Endothelial cell (in vitro differentiated cells): ENCODE measurements at regions not wholly inside any gene's neighbourhood (a gene's known extent, or its start where the extent isn't known, plus 50 kb on each side); places are given as distances from the start of the nearest gene placed in this dataset.

ENCODE experiments used
- DNase-seq: peaks from one replicate; pipeline ENCODE4 v3.0.0; 2021; ENCODE audit warnings: low spot score
- H3K27ac Mint-ChIP-seq: one replicate; pipeline ENCODE4 v1.8.0; 2021; ENCODE audit warnings: mixed read lengths, inconsistent platforms; ENCODE audit not compliant: unreplicated experiment
- H3K27me3 Mint-ChIP-seq: one replicate; pipeline ENCODE4 v1.8.0; 2021; ENCODE audit warnings: mild to moderate bottlenecking, moderate library complexity, mixed read lengths, inconsistent platforms; ENCODE audit not compliant: unreplicated experiment
- H3K36me3 Mint-ChIP-seq: one replicate; pipeline ENCODE4 v1.8.0; 2021; ENCODE audit warnings: mild to moderate bottlenecking, low read depth, mixed read lengths, inconsistent platforms; ENCODE audit not compliant: unreplicated experiment
- H3K4me1 Mint-ChIP-seq: one replicate; pipeline ENCODE4 v1.8.0; 2021; ENCODE audit warnings: mild to moderate bottlenecking, mixed read lengths, inconsistent platforms; ENCODE audit not compliant: unreplicated experiment
- H3K4me3 Mint-ChIP-seq: one replicate; pipeline ENCODE4 v1.8.0; 2021; ENCODE audit warnings: mild to moderate bottlenecking, mixed read lengths, inconsistent platforms; ENCODE audit not compliant: unreplicated experiment
- H3K9me3 Mint-ChIP-seq: one replicate; pipeline ENCODE4 v1.8.0; 2021; ENCODE audit warnings: mixed read lengths, inconsistent platforms; ENCODE audit not compliant: unreplicated experiment
- TF ChIP-seq, protein P1 (sequence below): fragments of 200-600 bp; sonication (generic); IDR thresholded peaks from one replicate; pipeline ENCODE4 v1.5.0; 2021; ENCODE audit warnings: antibody characterized with exemption; ENCODE audit not compliant: unreplicated experiment

DNA sequence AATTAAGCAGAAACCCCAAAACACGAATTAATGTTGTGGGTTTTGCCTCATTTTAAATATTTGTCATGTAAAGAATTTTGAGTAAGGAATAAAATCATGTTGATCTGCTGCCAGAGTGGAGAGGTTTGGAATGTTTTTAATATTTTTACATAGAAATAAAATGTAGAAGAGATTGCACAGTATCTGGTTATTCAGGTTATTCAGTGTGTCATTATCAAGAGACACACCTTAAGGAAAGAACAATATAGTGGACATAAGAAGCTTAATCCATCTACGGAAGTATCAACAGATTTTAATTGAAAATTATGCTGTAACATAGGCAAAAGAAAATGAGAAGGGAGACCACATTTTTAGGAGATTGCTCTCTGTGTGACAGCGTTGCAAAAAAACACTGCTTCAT lies 410.4 kb downstream of the MED10 start:
- H3K27ac Mint-ChIP-seq, result no peak overlapping the region
- no peak for DNase-seq
- H3K36me3 Mint-ChIP-seq, result peaks cover 3% of the 10 kb centered on the region
- H3K4me1 Mint-ChIP-seq, result no peaks in the 10 kb centered on the region
- TF ChIP-seq, protein P1, sequence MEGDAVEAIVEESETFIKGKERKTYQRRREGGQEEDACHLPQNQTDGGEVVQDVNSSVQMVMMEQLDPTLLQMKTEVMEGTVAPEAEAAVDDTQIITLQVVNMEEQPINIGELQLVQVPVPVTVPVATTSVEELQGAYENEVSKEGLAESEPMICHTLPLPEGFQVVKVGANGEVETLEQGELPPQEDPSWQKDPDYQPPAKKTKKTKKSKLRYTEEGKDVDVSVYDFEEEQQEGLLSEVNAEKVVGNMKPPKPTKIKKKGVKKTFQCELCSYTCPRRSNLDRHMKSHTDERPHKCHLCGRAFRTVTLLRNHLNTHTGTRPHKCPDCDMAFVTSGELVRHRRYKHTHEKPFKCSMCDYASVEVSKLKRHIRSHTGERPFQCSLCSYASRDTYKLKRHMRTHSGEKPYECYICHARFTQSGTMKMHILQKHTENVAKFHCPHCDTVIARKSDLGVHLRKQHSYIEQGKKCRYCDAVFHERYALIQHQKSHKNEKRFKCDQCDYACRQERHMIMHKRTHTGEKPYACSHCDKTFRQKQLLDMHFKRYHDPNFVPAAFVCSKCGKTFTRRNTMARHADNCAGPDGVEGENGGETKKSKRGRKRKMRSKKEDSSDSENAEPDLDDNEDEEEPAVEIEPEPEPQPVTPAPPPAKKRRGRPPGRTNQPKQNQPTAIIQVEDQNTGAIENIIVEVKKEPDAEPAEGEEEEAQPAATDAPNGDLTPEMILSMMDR, result no peak
- H3K4me3 Mint-ChIP-seq, result no peak overlapping the region
- peaks cover 4% of the 10 kb centered on the region for H3K27me3 Mint-ChIP-seq
- H3K9me3 Mint-ChIP-seq, result peaks cover 6% of the 10 kb centered on the region

DNA sequence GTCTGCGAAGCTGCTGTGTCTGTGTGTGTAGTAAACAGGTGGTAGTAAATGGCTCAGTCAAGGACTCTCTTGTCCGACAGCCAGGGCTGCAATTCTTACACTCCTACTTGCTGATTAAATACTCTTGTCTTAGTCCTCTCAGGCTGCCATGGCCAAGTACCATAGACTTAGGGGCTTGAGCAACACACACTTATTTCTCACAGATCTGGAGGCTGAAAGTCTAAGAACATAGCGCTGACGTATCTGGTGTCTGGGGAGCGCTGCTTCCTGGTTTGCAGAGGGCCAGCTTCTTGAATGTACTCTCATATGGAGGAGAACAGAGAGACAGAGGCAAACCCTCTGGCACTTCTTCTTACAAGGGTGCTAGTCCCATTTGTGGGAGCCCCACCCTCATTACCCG lies 411.0 kb downstream of the MED10 start:
- peaks cover 4% of the 10 kb centered on the region for H3K27me3 Mint-ChIP-seq
- TF ChIP-seq, protein P1, result no peak

DNA sequence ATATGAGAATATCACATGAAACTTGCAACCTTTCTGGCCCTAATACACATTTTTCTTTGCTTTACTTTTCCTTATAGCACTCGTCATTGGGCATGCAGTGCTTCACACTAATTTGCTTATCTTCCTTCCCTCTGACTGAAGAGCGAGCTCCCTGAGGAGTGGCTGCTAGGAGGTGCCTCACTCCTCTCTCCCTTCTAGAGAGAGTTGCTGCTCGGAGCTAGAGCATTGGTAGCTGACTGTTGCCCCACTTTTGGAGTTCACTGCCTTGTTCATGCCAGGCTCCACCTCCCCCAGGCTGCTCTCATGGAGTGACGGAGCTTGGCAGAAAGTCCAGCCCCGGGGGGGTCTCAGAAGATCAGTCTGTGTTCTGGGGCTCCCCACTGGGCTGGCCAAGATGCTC lies 413.2 kb downstream of the MED10 start:
- peaks cover 8% of the 10 kb centered on the region for H3K27me3 Mint-ChIP-seq
- H3K36me3 Mint-ChIP-seq, result peaks cover 3% of the 10 kb centered on the region
- TF ChIP-seq, protein P1, result no peak
- DNase-seq, result no peak
- no peak overlapping the region for H3K27ac Mint-ChIP-seq
- H3K9me3 Mint-ChIP-seq, result peaks cover 6% of the 10 kb centered on the region
- H3K4me3 Mint-ChIP-seq, result no peak overlapping the region
- H3K4me1 Mint-ChIP-seq, result no peaks in the 10 kb centered on the region

More for the DNA sequence above, 411.0 kb downstream of the MED10 start:
- Mint-ChIP-seq H3K4me3 (no peak overlapping the region), H3K9me3 (peaks cover 6% of the 10 kb centered on the region), H3K27ac (no peak overlapping the region), H3K36me3 (peaks cover 3% of the 10 kb centered on the region), H3K4me1 (no peaks in the 10 kb centered on the region)
- DNase-seq, result no peak

DNA sequence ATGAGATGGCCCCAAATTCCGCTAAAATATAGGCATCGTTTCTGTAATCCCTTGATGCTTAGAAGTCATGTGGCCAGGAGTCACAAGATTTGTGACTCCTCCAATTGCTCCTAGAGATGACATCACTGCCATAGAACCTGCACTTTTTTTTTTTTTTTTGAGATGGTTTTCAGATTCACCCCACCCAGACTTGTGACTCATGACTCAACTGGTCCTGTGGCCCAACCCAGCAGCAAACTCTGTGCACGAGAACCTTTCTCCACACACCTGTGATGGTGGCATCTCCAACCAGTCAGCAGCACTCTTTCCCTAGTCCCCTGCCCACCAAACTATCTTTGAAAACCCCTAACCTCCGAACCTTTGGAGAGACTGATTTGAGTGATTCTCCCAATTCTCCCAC lies 414.0 kb downstream of the MED10 start:
- no peaks in the 10 kb centered on the region for H3K4me1 Mint-ChIP-seq
- peaks cover 8% of the 10 kb centered on the region for H3K27me3 Mint-ChIP-seq
- peaks cover 3% of the 10 kb centered on the region for H3K36me3 Mint-ChIP-seq
- peaks cover 6% of the 10 kb centered on the region for H3K9me3 Mint-ChIP-seq
- no peak overlapping the region for H3K27ac Mint-ChIP-seq
- H3K4me3 Mint-ChIP-seq, result no peak overlapping the region
- TF ChIP-seq, protein P1, result no peak
- DNase-seq, result no peak

DNA sequence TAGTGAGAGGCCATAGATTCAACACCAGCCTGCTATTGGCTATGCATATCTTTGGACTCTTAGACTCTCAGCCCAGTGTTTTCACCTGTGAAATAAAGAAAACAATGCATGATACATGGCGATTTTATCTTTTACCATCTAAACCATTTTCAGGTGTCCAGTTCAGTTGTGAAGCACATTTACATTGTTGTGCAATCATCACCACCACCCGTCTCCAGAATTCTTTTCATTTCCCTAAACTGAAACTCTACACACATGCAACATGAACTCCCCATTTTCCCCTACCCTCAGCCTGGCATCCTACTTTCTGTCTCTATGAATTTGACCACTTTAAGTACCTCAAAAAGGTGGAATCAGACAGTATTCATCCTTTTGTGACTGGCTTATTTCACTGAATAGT lies 420.6 kb downstream of the MED10 start:
- H3K36me3 Mint-ChIP-seq, result peaks cover 7% of the 10 kb centered on the region
- H3K9me3 Mint-ChIP-seq, result peaks cover 5% of the 10 kb centered on the region
- H3K4me1 Mint-ChIP-seq, result no peaks in the 10 kb centered on the region
- no peak for DNase-seq
- H3K27ac Mint-ChIP-seq, result no peak overlapping the region
- TF ChIP-seq, protein P1, result no peak
- H3K27me3 Mint-ChIP-seq, result peaks cover 7% of the 10 kb centered on the region
- H3K4me3 Mint-ChIP-seq, result no peak overlapping the region
